ENCODE measurements at regions not wholly inside any gene's neighbourhood (a gene's known extent, or its start where the extent isn't known, plus 50 kb on each side); places are given as distances from the start of the nearest gene placed in this dataset.

DNA sequence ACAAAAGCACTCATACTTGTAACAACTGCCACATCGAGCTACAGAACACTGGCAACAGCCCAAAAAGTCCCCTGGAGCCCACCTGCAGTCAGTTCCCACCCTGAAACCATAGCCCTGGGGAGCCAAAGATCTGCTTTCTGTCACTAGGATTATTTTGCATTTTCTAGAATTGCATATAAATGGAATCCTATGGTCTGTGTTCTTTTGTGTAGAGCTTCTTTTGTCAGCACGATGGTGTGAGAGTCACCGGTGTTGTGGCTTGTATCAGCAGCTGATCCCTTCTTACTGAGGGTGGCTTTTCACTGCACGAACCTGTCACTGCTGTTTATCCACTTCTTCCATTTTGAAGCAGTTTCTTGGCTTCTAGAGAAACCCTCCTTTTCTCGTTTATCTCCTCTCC is 60.1 kb upstream of the PRR23E start (continued):
- no peak for TF ChIP-seq ZNF462 (CRISPR knock-in tag; IDR thresholded peaks at IDR 0.05)
- TF ChIP-seq, protein P1, sequence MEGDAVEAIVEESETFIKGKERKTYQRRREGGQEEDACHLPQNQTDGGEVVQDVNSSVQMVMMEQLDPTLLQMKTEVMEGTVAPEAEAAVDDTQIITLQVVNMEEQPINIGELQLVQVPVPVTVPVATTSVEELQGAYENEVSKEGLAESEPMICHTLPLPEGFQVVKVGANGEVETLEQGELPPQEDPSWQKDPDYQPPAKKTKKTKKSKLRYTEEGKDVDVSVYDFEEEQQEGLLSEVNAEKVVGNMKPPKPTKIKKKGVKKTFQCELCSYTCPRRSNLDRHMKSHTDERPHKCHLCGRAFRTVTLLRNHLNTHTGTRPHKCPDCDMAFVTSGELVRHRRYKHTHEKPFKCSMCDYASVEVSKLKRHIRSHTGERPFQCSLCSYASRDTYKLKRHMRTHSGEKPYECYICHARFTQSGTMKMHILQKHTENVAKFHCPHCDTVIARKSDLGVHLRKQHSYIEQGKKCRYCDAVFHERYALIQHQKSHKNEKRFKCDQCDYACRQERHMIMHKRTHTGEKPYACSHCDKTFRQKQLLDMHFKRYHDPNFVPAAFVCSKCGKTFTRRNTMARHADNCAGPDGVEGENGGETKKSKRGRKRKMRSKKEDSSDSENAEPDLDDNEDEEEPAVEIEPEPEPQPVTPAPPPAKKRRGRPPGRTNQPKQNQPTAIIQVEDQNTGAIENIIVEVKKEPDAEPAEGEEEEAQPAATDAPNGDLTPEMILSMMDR (conservative IDR thresholded peaks at IDR 0.05; ENCODE audit: low read depth in 2 of 2), result no peak
- TF ChIP-seq POLR2AphosphoS5 (IDR thresholded peaks at IDR 0.05; ENCODE audit: low read depth), result no peak
- no peak for TF ChIP-seq ZNF114 (CRISPR knock-in tag; IDR thresholded peaks at IDR 0.05)
- no peak for TF ChIP-seq STAT1 (IDR thresholded peaks at IDR 0.05; ENCODE audit: unreplicated experiment)

DNA sequence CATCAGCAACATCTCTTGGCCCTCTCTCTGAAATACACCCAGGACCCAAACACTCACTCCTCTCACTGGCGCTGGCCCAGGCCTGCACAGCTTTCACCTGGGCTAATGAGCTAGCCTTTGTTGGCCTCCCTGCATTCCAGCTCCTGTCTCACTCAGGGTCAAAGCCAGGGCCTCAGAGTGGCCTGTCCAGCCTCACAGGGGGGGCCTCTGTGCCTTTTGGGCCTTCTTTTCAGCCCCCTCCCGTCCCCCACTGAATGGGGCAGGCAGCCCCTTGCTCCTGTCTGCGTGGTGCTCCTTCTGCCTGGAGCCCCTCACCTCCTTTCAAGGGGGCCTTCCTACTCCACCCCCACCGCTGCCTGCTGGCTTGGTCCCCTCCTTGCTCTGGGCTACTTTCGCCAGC is 59.0 kb upstream of the PRR23E start:
- Histone ChIP-seq H3K79me2 (replicated peaks; ENCODE audit: insufficient read depth) (no peaks in the 10 kb centered on the region), H4K20me1 (replicated peaks; ENCODE audit: insufficient read depth) (no peaks in the 10 kb centered on the region), H3K27ac (ENCODE audit: low read depth) (no peak overlapping the region), H3K9me2 (ENCODE audit: insufficient read depth) (no peaks in the 10 kb centered on the region), H3K36me3 (ENCODE audit: insufficient read depth) (no peaks in the 10 kb centered on the region), H3F3A (replicated peaks; ENCODE audit: low read depth) (no peaks in the 10 kb centered on the region), H3K27me3 (ENCODE audit: insufficient read depth) (peaks cover 15% of the 10 kb centered on the region), H3K4me3 (no peak overlapping the region), H3K4me1 (ENCODE audit: insufficient read depth) (peaks cover 2% of the 10 kb centered on the region; the same call in 1 of the 2 replicates), H3K4me2 (no peak overlapping the region), H2AFZ (no peak overlapping the region)
- Mint-ChIP-seq H3K9me3 (no peaks in the 10 kb centered on the region), H3K36me3 (ENCODE audit: low read depth) (no peaks in the 10 kb centered on the region), H3K27ac (no peak overlapping the region), H3K4me1 (peaks cover 25% of the 10 kb centered on the region), H3K27me3 (ENCODE audit: insufficient read depth, low read depth, poor library complexity) (peaks cover 28% of the 10 kb centered on the region), H3K4me3 (no peak overlapping the region; the same call in 2 of the 3 replicates)
- no peak for DNase-seq (ENCODE audit: low spot score)
- no peak for ATAC-seq
- TF ChIP-seq STAT1 (IDR thresholded peaks at IDR 0.05; ENCODE audit: unreplicated experiment) (no peak), EZH2 (IDR thresholded peaks at IDR 0.05; ENCODE audit: low read depth, unreplicated experiment) (no peak), EZH2phosphoT487 (IDR thresholded peaks at IDR 0.05; ENCODE audit: unreplicated experiment) (no peak), ZNF331 (CRISPR knock-in tag; IDR thresholded peaks at IDR 0.05; ENCODE audit: low read depth) (no peak), JUNB (IDR thresholded peaks at IDR 0.05; ENCODE audit: unreplicated experiment) (no peak), NANOG (IDR thresholded peaks at IDR 0.05; ENCODE audit: borderline replicate concordance) (no peak), CREB1 (CRISPR knock-in tag; IDR thresholded peaks at IDR 0.05; ENCODE audit: low read depth) (no peak), ETS1 (IDR thresholded peaks at IDR 0.05) (no peak)
- TF ChIP-seq, protein P2, sequence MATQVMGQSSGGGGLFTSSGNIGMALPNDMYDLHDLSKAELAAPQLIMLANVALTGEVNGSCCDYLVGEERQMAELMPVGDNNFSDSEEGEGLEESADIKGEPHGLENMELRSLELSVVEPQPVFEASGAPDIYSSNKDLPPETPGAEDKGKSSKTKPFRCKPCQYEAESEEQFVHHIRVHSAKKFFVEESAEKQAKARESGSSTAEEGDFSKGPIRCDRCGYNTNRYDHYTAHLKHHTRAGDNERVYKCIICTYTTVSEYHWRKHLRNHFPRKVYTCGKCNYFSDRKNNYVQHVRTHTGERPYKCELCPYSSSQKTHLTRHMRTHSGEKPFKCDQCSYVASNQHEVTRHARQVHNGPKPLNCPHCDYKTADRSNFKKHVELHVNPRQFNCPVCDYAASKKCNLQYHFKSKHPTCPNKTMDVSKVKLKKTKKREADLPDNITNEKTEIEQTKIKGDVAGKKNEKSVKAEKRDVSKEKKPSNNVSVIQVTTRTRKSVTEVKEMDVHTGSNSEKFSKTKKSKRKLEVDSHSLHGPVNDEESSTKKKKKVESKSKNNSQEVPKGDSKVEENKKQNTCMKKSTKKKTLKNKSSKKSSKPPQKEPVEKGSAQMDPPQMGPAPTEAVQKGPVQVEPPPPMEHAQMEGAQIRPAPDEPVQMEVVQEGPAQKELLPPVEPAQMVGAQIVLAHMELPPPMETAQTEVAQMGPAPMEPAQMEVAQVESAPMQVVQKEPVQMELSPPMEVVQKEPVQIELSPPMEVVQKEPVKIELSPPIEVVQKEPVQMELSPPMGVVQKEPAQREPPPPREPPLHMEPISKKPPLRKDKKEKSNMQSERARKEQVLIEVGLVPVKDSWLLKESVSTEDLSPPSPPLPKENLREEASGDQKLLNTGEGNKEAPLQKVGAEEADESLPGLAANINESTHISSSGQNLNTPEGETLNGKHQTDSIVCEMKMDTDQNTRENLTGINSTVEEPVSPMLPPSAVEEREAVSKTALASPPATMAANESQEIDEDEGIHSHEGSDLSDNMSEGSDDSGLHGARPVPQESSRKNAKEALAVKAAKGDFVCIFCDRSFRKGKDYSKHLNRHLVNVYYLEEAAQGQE (IDR thresholded peaks at IDR 0.05; ENCODE audit: unreplicated experiment), result no peak

Data from GM23338 (cell line).